Gastroesophageal sphincter (tissue), 3 donors: ENCODE measurements at regions not wholly inside any gene's neighbourhood (a gene's known extent, or its start where the extent isn't known, plus 50 kb on each side); places are given as distances from the start of the nearest gene placed in this dataset.

Source experiments
- CTCF ChIP-seq, 4 experiments: fragments of 200-600 bp in 2 of 4; fragments of 450-650 bp in 2 of 4; sonication (generic) in 1 of 4; IDR thresholded peaks; one replicate each; pipeline ENCODE4 v1.5.1; 2017 to 2019; ENCODE audit warnings: antibody characterized with exemption in 4 of 4, mild to moderate bottlenecking in 2 of 4, moderate library complexity in 2 of 4
- EP300 ChIP-seq: sonication (generic); formaldehyde crosslinking; IDR thresholded peaks from one replicate; pipeline ENCODE4 v1.6.1; 2017; ENCODE audit warnings: antibody characterized with exemption, mild to moderate bottlenecking
- POLR2A ChIP-seq, 2 donors: fragments of 450-650 bp; IDR thresholded peaks; one replicate each; pipeline ENCODE4 v1.6.1; 2017; ENCODE audit warnings: antibody characterized with exemption in 2 of 2, mild to moderate bottlenecking in 2 of 2, moderate library complexity in 1 of 2
- POLR2AphosphoS5 ChIP-seq: sonication (generic); formaldehyde crosslinking; IDR thresholded peaks from one replicate; pipeline ENCODE4 v1.6.1; 2017; ENCODE audit warnings: antibody characterized with exemption

- TF ChIP-seq CTCF (IDR thresholded peaks at IDR 0.05) = no peak
- no peak for TF ChIP-seq EP300
- TF ChIP-seq POLR2A (IDR thresholded peaks at IDR 0.05) = no peak
- TF ChIP-seq POLR2AphosphoS5 = no peak
Measured at GRCh38 chr5:171673840-171674239, 111.8 kb upstream of the SMIM23 start.
